Keratinocyte (primary cell): ENCODE measurements at regions not wholly inside any gene's neighbourhood (a gene's known extent, or its start where the extent isn't known, plus 50 kb on each side); places are given as distances from the start of the nearest gene placed in this dataset.

Experiments
- DNase-seq: peaks from one replicate; pipeline ENCODE4 v3.0.0-alpha.2; 2011; ENCODE audit warnings: low read depth, missing footprints, low spot score
- FAIRE-seq: peaks from 2 replicates; lab custom pipeline; 2011; peaks lifted over from hg19 to GRCh38; lab: Jason Lieb, UNC
- H2AFZ ChIP-seq: 2 replicates; pipeline ENCODE4 v1.6.0; 2012; ENCODE audit warnings: low read length, control low read depth, inconsistent platforms; ENCODE audit not compliant: control insufficient read depth
- H3K27ac ChIP-seq: 2 replicates; pipeline ENCODE4 v1.5.1; 2011; ENCODE audit warnings: low read length; ENCODE audit not compliant: control insufficient read depth, insufficient read depth
- H3K27me3 ChIP-seq: 3 replicates; pipeline ENCODE4 v1.6.0; 2011; ENCODE audit warnings: low read length; ENCODE audit not compliant: control insufficient read depth, insufficient read depth; ENCODE audit errors: extremely low read depth
- H3K36me3 ChIP-seq, 2 experiments: 2 replicates in 1 of 2; 3 replicates in 1 of 2; pipeline ENCODE4 v1.5.1; 2011; ENCODE audit warnings: low read length in 2 of 2, mild to moderate bottlenecking in 1 of 2; ENCODE audit not compliant: control insufficient read depth in 2 of 2, insufficient read depth in 2 of 2; ENCODE audit errors: extremely low read depth in 1 of 2
- H3K4me1 ChIP-seq: 3 replicates; pipeline ENCODE4 v1.5.1; 2011; ENCODE audit warnings: low read length; ENCODE audit not compliant: control insufficient read depth, insufficient read depth; ENCODE audit errors: extremely low read depth
- H3K4me2 ChIP-seq: 3 replicates; pipeline ENCODE4 v1.6.0; 2011; ENCODE audit warnings: low read depth, low read length; ENCODE audit not compliant: control insufficient read depth, insufficient read depth; ENCODE audit errors: extremely low read depth
- H3K4me3 ChIP-seq, 3 experiments: fragments of 200-600 bp in 1 of 3; sonication (generic) in 1 of 3; 2 replicates in 2 of 3; 3 replicates in 1 of 3; pipeline ENCODE4 v1.5.1; 2011 to 2016; ENCODE audit warnings: low read length in 3 of 3, mild to moderate bottlenecking in 3 of 3, control low read depth in 2 of 3, inconsistent platforms in 1 of 3, low read depth in 1 of 3, mixed read lengths in 1 of 3, mixed run types in 1 of 3, moderate library complexity in 1 of 3; ENCODE audit not compliant: control insufficient read depth in 2 of 3, insufficient read depth in 2 of 3; ENCODE audit errors: extremely low read depth in 1 of 3
- H3K79me2 ChIP-seq: 2 replicates; pipeline ENCODE4 v1.6.0; 2012; ENCODE audit warnings: low read length; ENCODE audit not compliant: control insufficient read depth, insufficient read depth
- H3K9ac ChIP-seq: 3 replicates; pipeline ENCODE4 v1.6.0; 2011; ENCODE audit warnings: low read length; ENCODE audit not compliant: control insufficient read depth, insufficient read depth; ENCODE audit errors: extremely low read depth
- H3K9me1 ChIP-seq: 3 replicates; pipeline ENCODE4 v1.6.0; 2011; ENCODE audit warnings: low read length; ENCODE audit not compliant: control insufficient read depth, insufficient read depth; ENCODE audit errors: extremely low read depth
- H3K9me3 ChIP-seq: 2 replicates; pipeline ENCODE4 v1.5.1; 2012; ENCODE audit warnings: low read depth, low read length; ENCODE audit not compliant: control insufficient read depth
- H4K20me1 ChIP-seq: 3 replicates; pipeline ENCODE4 v1.6.0; 2011; ENCODE audit warnings: low read length; ENCODE audit not compliant: control insufficient read depth, insufficient read depth; ENCODE audit errors: extremely low read depth
- CTCF ChIP-seq, 3 experiments: IDR thresholded peaks in 1 of 3; conservative IDR thresholded peaks in 1 of 3; optimal IDR thresholded peaks in 1 of 3; 2 replicates in 2 of 3; 3 replicates in 1 of 3; pipeline versions ENCODE3 to v1.5.1; 2011; ENCODE audit warnings: low read length in 3 of 3, mild to moderate bottlenecking in 3 of 3, moderate library complexity in 2 of 3, control low read depth in 1 of 3, inconsistent platforms in 1 of 3; ENCODE audit not compliant: insufficient read depth in 2 of 3; ENCODE audit errors: extremely low read depth in 1 of 3
- EZH2 ChIP-seq: IDR thresholded peaks from one replicate; pipeline ENCODE4 v1.6.1; 2012; ENCODE audit warnings: inconsistent platforms, mild to moderate bottlenecking, low read length, moderate library complexity
- dilution Hi-C: fragments of 300-500 bp; cut with MboI; formaldehyde crosslinking; loops from one replicate; pipeline ENCODE4 v1.7.0; 2020; ENCODE audit warnings: low sequenced_read_pairs; ENCODE audit not compliant: extremely low pct_ligation_motif_present

- Histone ChIP-seq H3K27me3 (no peaks in the 10 kb centered on the region), H3K4me2 (no peak overlapping the region), H3K9ac (no peak overlapping the region), H3K9me1 (no peaks in the 10 kb centered on the region), H2AFZ (no peak overlapping the region), H3K9me3 (no peaks in the 10 kb centered on the region), H3K36me3 (no peaks in the 10 kb centered on the region), H3K27ac (no peak overlapping the region), H3K4me3 (no peak overlapping the region), H4K20me1 (no peaks in the 10 kb centered on the region), H3K4me1 (no peaks in the 10 kb centered on the region), H3K79me2 (no peaks in the 10 kb centered on the region)
- DNase-seq: no peak
- no peak for TF ChIP-seq CTCF (optimal IDR thresholded peaks at IDR 0.05 in 1 of 3, IDR thresholded peaks at IDR 0.05 in 1 of 3, conservative IDR thresholded peaks at IDR 0.05 in 1 of 3; ENCODE audit: extremely low read depth in 1 of 3, insufficient read depth in 2 of 3, low read length in 3 of 3)
- TF ChIP-seq EZH2: no peak
- dilution Hi-C loops: no loop called here
- no peak for FAIRE-seq
Observed at GRCh38 chrX:140933016-140933415, 69.4 kb upstream of the SPANXB1 start.

GRCh38 chrX:140933874-140934655, 68.3 kb upstream of the SPANXB1 start:
- no peak for DNase-seq
- Histone ChIP-seq H3K27ac (no peak overlapping the region), H3K4me2 (no peak overlapping the region), H3K4me3 (no peak overlapping the region), H3K79me2 (no peaks in the 10 kb centered on the region), H2AFZ (no peak overlapping the region), H3K9me3 (no peaks in the 10 kb centered on the region), H3K9ac (no peak overlapping the region), H3K27me3 (no peaks in the 10 kb centered on the region), H3K36me3 (no peaks in the 10 kb centered on the region), H4K20me1 (no peaks in the 10 kb centered on the region), H3K4me1 (no peaks in the 10 kb centered on the region), H3K9me1 (no peaks in the 10 kb centered on the region)
- TF ChIP-seq CTCF (optimal IDR thresholded peaks at IDR 0.05 in 1 of 3, IDR thresholded peaks at IDR 0.05 in 1 of 3, conservative IDR thresholded peaks at IDR 0.05 in 1 of 3; ENCODE audit: extremely low read depth in 1 of 3, insufficient read depth in 2 of 3, low read length in 3 of 3): no peak
- no peak for TF ChIP-seq EZH2
- dilution Hi-C loops: no loop called here
- FAIRE-seq: no peak
